HG03135 (cell line): ENCODE measurements at regions not wholly inside any gene's neighbourhood (a gene's known extent, or its start where the extent isn't known, plus 50 kb on each side); places are given as distances from the start of the nearest gene placed in this dataset.
A peak's percentile ranks its signal among the peaks of the same experiment; 100 is the strongest.

Experiments
- ATAC-seq: cut with Tn5 transposase; IDR thresholded peaks from one replicate; pipeline ENCODE4 v1.9.1; 2021; ENCODE audit warnings: mild to moderate bottlenecking, moderate library complexity; ENCODE audit not compliant: unreplicated experiment

- no peak for ATAC-seq
These were observed 280.4 kb upstream of the GRIP1 start for GRCh38 chr12:66959276-66959675.

- no peak for ATAC-seq
These were observed 281.1 kb upstream of the GRIP1 start for GRCh38 chr12:66960006-66960405.

DNA sequence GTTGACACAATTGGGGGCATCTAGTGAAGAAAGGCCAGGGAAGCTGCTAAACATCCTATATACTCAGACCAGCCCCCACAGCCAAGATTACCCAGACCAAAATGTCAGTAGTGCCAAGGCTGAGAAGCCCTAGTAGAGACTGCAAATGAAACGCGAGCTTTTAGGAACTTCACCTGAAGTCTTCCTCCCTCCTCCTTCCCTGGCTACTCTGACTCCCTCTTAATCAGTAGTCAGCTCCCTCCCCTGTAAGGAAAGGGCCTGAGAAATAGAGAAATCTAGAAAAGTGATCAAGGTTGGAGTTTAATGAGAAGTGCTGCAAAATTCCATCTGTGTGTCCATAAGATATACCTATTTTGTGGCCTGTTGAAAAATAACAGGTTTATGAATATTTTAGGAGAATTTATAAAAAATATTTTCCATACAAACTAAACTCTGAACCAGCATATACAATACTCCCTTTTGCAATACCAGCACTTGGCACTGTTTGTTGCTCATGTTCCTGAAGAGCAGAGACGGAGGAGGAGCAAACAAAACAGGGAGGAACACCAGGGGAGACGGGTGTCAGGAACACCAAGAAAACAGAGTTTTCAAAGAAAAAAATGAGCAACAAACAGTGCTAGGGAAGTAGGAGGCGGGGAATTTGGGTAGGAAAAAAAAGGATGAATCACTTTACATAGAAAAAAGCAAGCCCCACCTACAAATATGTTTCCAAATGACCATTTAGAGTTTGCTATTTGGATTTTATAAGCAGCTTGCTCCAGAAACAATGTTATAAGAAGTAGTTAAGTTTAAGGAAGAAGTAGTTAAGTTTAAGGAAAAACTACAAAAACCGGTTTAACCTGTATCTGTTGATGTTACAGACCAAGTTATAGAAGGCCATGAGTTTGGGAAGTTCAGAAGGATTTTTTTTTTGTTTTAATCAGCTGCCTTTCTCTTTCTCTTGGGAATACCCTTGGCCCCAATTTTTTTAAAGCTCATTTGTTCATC lies 282.1 kb upstream of the GRIP1 start:
- ATAC-seq: no peak

DNA sequence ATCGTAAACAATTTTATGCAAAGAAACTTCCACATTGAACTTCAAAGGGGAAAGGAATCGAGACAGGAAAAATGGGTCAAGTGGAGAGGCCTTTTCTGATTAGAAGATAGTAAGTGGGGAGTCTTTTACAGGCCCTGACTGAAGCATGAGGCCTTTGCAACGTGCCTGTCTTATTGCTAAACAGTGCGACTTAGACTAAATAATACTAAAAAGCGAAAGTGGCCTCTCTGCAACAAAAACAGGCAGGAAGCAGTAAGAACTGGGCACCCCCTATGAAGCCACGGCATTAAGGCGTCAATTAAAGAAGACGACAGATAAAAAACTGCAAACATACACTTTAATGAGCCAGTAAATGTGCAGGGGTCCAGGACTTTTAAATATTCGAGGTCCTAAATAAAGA lies 283.4 kb upstream of the GRIP1 start:
- no peak for ATAC-seq

DNA sequence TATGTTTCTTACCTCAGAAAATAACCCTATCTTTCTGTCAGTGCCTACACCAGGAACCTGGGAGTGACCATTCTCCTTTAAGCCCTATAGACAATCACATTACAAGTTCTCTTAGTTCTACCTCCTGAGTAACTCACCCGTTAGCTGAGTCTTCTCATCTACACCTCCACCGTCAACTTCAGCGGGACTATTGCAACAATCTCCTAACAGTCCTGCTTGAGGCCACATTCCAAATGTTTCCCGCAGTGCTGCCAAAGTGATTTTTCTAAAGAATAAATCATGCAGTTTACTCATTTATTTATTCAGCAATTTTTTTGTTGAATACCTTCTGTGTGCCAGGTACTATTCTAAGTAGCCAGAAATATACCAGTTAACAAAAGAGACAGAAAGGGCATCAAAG lies 285.0 kb upstream of the GRIP1 start:
- no peak for ATAC-seq

- ATAC-seq: no peak
These were observed 285.8 kb upstream of the GRIP1 start for GRCh38 chr12:66964629-66965028.

- ATAC-seq: no peak
These were observed 286.7 kb upstream of the GRIP1 start for GRCh38 chr12:66965621-66966020.

DNA sequence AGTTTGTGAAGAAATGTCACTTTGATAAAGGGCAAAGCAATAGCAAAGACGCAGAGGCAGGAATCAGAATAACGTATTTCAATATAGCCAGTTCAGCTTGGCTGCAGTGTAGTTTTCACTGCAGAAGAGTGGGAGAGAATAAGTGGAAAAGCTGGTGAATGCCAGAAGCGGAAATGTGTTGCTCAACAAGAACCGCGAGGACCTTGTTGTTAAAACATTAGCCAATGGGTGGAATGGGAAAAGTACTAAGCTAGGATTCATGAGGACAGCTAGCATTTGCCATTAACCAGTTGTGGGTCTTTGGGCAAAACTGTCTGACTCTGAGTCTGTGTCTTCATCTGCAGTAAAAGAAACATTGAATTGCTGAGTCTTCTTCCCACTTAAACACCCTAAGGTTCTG lies 292.9 kb upstream of the GRIP1 start:
- ATAC-seq: no peak

GRCh38 chr12:66976526-66976925 lies 292.6 kb upstream of the CAND1 start:
- ATAC-seq: no peak

DNA sequence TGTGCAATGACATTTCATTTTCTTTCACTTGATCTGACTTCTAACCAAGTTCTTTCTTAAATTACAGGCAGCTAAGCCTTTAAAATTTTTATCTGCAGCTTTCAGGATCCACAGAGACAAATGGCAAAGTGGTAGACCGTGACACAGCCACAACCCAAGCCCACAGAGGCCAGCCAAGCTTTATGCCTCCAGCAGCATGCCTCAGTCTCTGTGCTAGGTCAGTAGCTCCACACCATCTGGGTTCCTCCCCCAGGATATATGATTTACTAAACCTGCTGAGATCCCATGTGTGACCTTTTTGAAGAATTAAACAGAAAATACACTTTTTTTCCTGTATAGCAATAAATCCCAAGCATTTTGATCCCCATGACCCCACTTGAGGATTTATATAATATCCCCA lies 290.4 kb upstream of the CAND1 start:
- no peak for ATAC-seq

DNA sequence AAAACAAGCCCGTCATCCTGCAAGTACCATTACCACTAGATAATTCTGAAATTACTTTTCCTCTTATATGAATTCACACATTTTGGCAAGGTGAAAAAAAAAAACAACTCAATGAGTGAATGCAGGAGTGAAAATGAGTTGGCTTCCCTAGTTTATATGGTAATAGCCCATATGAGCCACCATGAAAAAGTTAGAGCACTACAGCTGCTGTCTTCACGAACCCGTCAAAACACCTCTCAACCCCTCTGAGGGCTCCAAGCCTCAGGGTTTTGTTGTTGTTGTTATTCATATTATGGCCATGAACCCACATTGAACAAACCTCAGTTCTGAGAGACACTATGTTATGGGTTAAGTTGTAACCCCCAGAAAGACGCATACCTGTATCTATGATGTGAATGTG lies 289.9 kb upstream of the CAND1 start:
- no peak for ATAC-seq

GRCh38 chr12:66984077-66984476 lies 285.1 kb upstream of the CAND1 start:
- ATAC-seq: no peak

- no peak for ATAC-seq
These were observed 284.2 kb upstream of the CAND1 start for GRCh38 chr12:66984962-66985361.

- no peak for ATAC-seq
These were observed 270.0 kb upstream of the CAND1 start for GRCh38 chr12:66999141-66999540.

DNA sequence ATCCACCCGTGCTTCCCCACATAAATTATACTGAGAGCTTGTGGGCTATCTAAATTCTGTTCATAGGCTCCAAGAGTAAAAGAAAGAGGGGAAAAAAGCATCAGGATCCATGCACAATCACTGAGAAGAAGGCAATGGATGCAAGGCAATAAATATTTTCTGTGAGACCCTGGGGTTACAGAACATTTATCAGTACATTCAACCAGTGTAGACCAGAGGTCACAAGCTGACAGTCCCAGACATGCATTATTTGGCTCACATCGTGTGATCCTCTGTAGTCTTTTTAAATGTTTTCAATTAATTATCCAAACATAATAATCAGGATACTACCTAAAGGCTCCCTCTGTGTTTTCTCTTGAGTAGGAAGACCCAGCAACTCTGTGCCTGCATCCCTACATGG lies 267.9 kb upstream of the CAND1 start:
- ATAC-seq: no peak

DNA sequence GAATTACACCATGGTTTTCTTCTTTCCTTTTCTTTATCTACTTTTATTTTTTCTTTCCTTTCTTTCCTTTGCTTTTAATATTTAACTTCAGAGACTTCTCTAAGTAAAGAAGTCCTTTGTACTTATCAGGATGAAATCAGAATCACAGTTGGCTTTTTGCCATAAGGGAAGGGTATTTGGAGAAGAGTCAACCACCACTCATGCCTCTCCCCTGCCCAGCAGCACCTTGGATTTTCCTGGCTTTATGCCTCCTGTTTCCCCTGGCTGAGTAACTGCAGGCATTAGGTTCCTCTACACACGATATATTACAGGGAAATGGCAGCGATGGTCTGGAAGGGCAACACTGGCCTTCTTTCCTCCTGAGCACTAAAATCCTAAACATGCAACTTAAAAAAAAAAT lies 266.4 kb upstream of the CAND1 start:
- ATAC-seq: no peak

DNA sequence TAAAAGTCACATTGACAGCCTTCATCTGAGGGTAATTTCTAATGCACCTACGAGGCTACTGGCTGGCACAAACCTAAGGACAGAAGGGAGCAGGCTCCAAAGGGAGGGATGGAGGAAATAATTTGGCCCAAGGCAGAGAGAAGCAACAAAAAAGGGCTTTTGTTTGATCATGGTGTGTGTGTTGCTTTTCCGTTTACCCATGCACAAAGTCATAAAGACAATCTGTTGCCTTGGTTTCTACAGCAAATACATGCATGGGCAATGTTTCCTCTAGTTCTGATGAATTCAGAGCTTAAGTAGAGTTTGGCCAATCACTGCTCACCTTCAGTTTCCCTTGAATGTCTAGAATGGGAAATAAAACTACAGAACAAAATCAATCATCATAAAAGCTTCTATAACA lies 262.5 kb upstream of the CAND1 start:
- no peak for ATAC-seq

GRCh38 chr12:67014642-67015041 lies 254.5 kb upstream of the CAND1 start:
- no peak for ATAC-seq

- ATAC-seq: no peak
These were observed 251.1 kb upstream of the CAND1 start for GRCh38 chr12:67018105-67018504.

GRCh38 chr12:67019070-67019469 lies 250.1 kb upstream of the CAND1 start:
- no peak for ATAC-seq

GRCh38 chr12:67025543-67026114 lies 243.5 kb upstream of the CAND1 start:
- ATAC-seq: peak; percentile 74

GRCh38 chr12:67026487-67027246 lies 242.5 kb upstream of the CAND1 start:
- ATAC-seq: no peak
